ENCODE measurements at regions not wholly inside any gene's neighbourhood (a gene's known extent, or its start where the extent isn't known, plus 50 kb on each side); places are given as distances from the start of the nearest gene placed in this dataset.
A peak's percentile ranks its signal among the peaks of the same experiment; 100 is the strongest.
"Not testable (repeated sequence)": the region's sequence is repeated elsewhere in the genome, so short reads cannot be mapped to it uniquely, and the experiment has no call there.

- DNase-seq (ENCODE audit: low read depth), result no peak
- no peak for TF ChIP-seq CTCF (conservative IDR thresholded peaks at IDR 0.05; ENCODE audit: low read depth, low read length)
- H3K4me3 ChIP-seq (ENCODE audit: low read depth, low read length), result no peak overlapping the region
Observed at GRCh38 chr1:238439511-238439910, 548.8 kb upstream of the ZP4 start.

- no peak overlapping the region for H3K4me3 ChIP-seq (ENCODE audit: low read depth, low read length)
- no peak for TF ChIP-seq CTCF (conservative IDR thresholded peaks at IDR 0.05; ENCODE audit: low read depth, low read length)
- DNase-seq (ENCODE audit: low read depth), result peak; percentile 61
Observed at GRCh38 chr1:238438311-238439270, 547.9 kb upstream of the ZP4 start.

- TF ChIP-seq CTCF (conservative IDR thresholded peaks at IDR 0.05; ENCODE audit: low read depth, low read length), result peak; percentile 29
- H3K4me3 ChIP-seq (ENCODE audit: low read depth, low read length); DNase-seq (ENCODE audit: low read depth): not testable (repeated sequence)
Observed at GRCh38 chr1:238429703-238430102, 539.0 kb upstream of the ZP4 start.

GRCh38 chr1:238419209-238419608, 528.5 kb upstream of the ZP4 start:
- DNase-seq (ENCODE audit: low read depth), result no peak
- no peak overlapping the region for H3K4me3 ChIP-seq (ENCODE audit: low read depth, low read length)
- TF ChIP-seq CTCF (conservative IDR thresholded peaks at IDR 0.05; ENCODE audit: low read depth, low read length), result no peak

- DNase-seq (ENCODE audit: low read depth), result peak; percentile 26
- H3K4me3 ChIP-seq (ENCODE audit: low read depth, low read length), result no peak overlapping the region
- TF ChIP-seq CTCF (conservative IDR thresholded peaks at IDR 0.05; ENCODE audit: low read depth, low read length), result no peak
Observed at GRCh38 chr1:238409932-238410331, 519.2 kb upstream of the ZP4 start.

GRCh38 chr1:238409191-238409850, 518.6 kb upstream of the ZP4 start:
- peak; percentile 98 for DNase-seq (ENCODE audit: low read depth)
- peak; percentile 15 for TF ChIP-seq CTCF (conservative IDR thresholded peaks at IDR 0.05; ENCODE audit: low read depth, low read length)
- H3K4me3 ChIP-seq (ENCODE audit: low read depth, low read length), result no peak overlapping the region

Measured in epithelial cell of proximal tubule (primary cell).